NB4 (cell line): ENCODE measurements at regions not wholly inside any gene's neighbourhood (a gene's known extent, or its start where the extent isn't known, plus 50 kb on each side); places are given as distances from the start of the nearest gene placed in this dataset.

Experiments
- DNase-seq: peaks from one replicate; pipeline ENCODE4 v3.0.0; 2010; ENCODE audit warnings: low read depth
- H3K4me3 ChIP-seq: one replicate; pipeline ENCODE4 v1.5.1; 2011; ENCODE audit warnings: mild to moderate bottlenecking, low read depth, low read length, moderate library complexity
- CTCF ChIP-seq: IDR thresholded peaks from one replicate; pipeline ENCODE4 v1.5.1; 2012; ENCODE audit warnings: low read depth, low read length
- MAX ChIP-seq: IDR thresholded peaks from 2 replicates; pipeline ENCODE4 v1.6.1; 2011; ENCODE audit warnings: low read depth, low read length
- MYC ChIP-seq: IDR thresholded peaks from 2 replicates; pipeline ENCODE4 v1.6.1; 2011; ENCODE audit warnings: low read depth, low read length
- POLR2A ChIP-seq: IDR thresholded peaks from 2 replicates; pipeline ENCODE4 v1.6.1; 2011; ENCODE audit warnings: mild to moderate bottlenecking; ENCODE audit not compliant: insufficient read length; ENCODE audit errors: extremely low read depth

GRCh38 chr3:76683256-76683655, 356.6 kb upstream of the ROBO2 start:
- no peak overlapping the region for H3K4me3 ChIP-seq
- no peak for DNase-seq
- TF ChIP-seq MAX (no peak), CTCF (no peak), MYC (no peak), POLR2A (no peak)

- no peak overlapping the region for H3K4me3 ChIP-seq
- DNase-seq = no peak
- TF ChIP-seq CTCF = no peak
- TF ChIP-seq POLR2A = no peak
- no peak for TF ChIP-seq MAX
- no peak for TF ChIP-seq MYC
Measured at GRCh38 chr3:76684946-76685345, 355.0 kb upstream of the ROBO2 start.

GRCh38 chr3:76685858-76686257, 354.0 kb upstream of the ROBO2 start:
- no peak for DNase-seq
- TF ChIP-seq MAX = no peak
- TF ChIP-seq MYC = no peak
- TF ChIP-seq CTCF = no peak
- TF ChIP-seq POLR2A = no peak
- H3K4me3 ChIP-seq = no peak overlapping the region

GRCh38 chr3:76687019-76687418, 352.9 kb upstream of the ROBO2 start:
- H3K4me3 ChIP-seq = no peak overlapping the region
- TF ChIP-seq CTCF = no peak
- no peak for TF ChIP-seq MAX
- no peak for TF ChIP-seq POLR2A
- no peak for TF ChIP-seq MYC
- no peak for DNase-seq

- no peak for DNase-seq
- TF ChIP-seq CTCF (no peak), POLR2A (no peak), MYC (no peak)
- no peak overlapping the region for H3K4me3 ChIP-seq
Measured at GRCh38 chr3:76694063-76694462, 345.8 kb upstream of the ROBO2 start.

- no peak overlapping the region for H3K4me3 ChIP-seq
- TF ChIP-seq MAX (no peak), POLR2A (no peak), CTCF (no peak), MYC (no peak)
- DNase-seq = no peak
Measured at GRCh38 chr3:76698136-76698706, 341.7 kb upstream of the ROBO2 start.
